Glutamatergic neuron (in vitro differentiated cells): ENCODE measurements at regions not wholly inside any gene's neighbourhood (a gene's known extent, or its start where the extent isn't known, plus 50 kb on each side); places are given as distances from the start of the nearest gene placed in this dataset.
"Not testable (repeated sequence)": the region's sequence is repeated elsewhere in the genome, so short reads cannot be mapped to it uniquely, and the experiment has no call there.

Experiments
- DNase-seq: peaks from one replicate; pipeline ENCODE4 v3.0.0; 2022
- H3K27ac Mint-ChIP-seq: one replicate; pipeline ENCODE4 v1.8.0; 2020; ENCODE audit warnings: mild to moderate bottlenecking, mixed read lengths, inconsistent platforms; ENCODE audit not compliant: unreplicated experiment
- H3K27me3 Mint-ChIP-seq: one replicate; pipeline ENCODE4 v1.8.0; 2020; ENCODE audit warnings: mild to moderate bottlenecking, moderate library complexity, mixed read lengths, inconsistent platforms; ENCODE audit not compliant: unreplicated experiment
- H3K36me3 Mint-ChIP-seq: one replicate; pipeline ENCODE4 v1.8.0; 2020; ENCODE audit warnings: mild to moderate bottlenecking, mixed read lengths, inconsistent platforms; ENCODE audit not compliant: unreplicated experiment
- H3K4me1 Mint-ChIP-seq: one replicate; pipeline ENCODE4 v1.8.0; 2020; ENCODE audit warnings: mild to moderate bottlenecking, low read depth, mixed read lengths, inconsistent platforms; ENCODE audit not compliant: unreplicated experiment
- H3K4me3 Mint-ChIP-seq: one replicate; pipeline ENCODE4 v1.8.0; 2020; ENCODE audit warnings: mild to moderate bottlenecking, mixed read lengths, inconsistent platforms; ENCODE audit not compliant: unreplicated experiment
- H3K9me3 Mint-ChIP-seq: one replicate; pipeline ENCODE4 v1.8.0; 2020; ENCODE audit warnings: mild to moderate bottlenecking, moderate library complexity, mixed read lengths, inconsistent platforms; ENCODE audit not compliant: unreplicated experiment
- CTCF ChIP-seq: fragments of 200-600 bp; sonication (generic); IDR thresholded peaks from one replicate; pipeline ENCODE4 v1.5.0; 2021; ENCODE audit not compliant: partially characterized antibody, unreplicated experiment

DNA sequence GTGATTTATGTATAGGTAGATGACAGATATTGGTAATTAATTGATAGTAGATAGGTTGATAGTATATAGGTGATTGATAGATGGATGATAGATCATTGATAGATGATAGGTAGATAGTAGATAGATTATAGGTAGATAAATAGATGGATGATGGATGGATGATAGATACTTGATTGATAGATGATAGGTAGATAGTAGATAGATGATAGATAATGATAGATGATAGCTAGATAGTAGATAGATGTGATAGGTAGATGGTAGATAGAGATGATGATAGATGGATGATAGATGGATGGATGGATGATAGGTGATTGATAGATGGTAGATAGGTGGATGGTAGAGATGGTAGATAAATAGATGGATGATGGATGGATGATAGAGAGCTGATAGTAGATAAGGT, 62.0 kb upstream of the SAMD11 start:
- peaks cover 10% of the 10 kb centered on the region for H3K27me3 Mint-ChIP-seq
- H3K36me3 Mint-ChIP-seq, result no peaks in the 10 kb centered on the region
- no peak overlapping the region for H3K4me3 Mint-ChIP-seq
- no peak overlapping the region for H3K27ac Mint-ChIP-seq
- TF ChIP-seq CTCF, result no peak
- no peaks in the 10 kb centered on the region for H3K9me3 Mint-ChIP-seq
- no peak for DNase-seq
- peaks cover 5% of the 10 kb centered on the region for H3K4me1 Mint-ChIP-seq

GRCh38 chr1:862601-863000, 61.1 kb upstream of the SAMD11 start:
- not testable (repeated sequence) for H3K4me3 Mint-ChIP-seq, H3K27me3 Mint-ChIP-seq, H3K36me3 Mint-ChIP-seq, H3K27ac Mint-ChIP-seq, DNase-seq, H3K9me3 Mint-ChIP-seq, H3K4me1 Mint-ChIP-seq

- not testable (repeated sequence) for H3K9me3 Mint-ChIP-seq, DNase-seq, H3K4me3 Mint-ChIP-seq, H3K4me1 Mint-ChIP-seq, H3K27me3 Mint-ChIP-seq, H3K27ac Mint-ChIP-seq, H3K36me3 Mint-ChIP-seq
These were observed 58.1 kb upstream of the SAMD11 start for GRCh38 chr1:865633-866032.

- Mint-ChIP-seq H3K27me3 (peaks cover 10% of the 10 kb centered on the region), H3K4me1 (no peaks in the 10 kb centered on the region), H3K9me3 (no peaks in the 10 kb centered on the region), H3K27ac (no peak overlapping the region), H3K36me3 (no peaks in the 10 kb centered on the region), H3K4me3 (no peak overlapping the region)
- DNase-seq, result no peak
- no peak for TF ChIP-seq CTCF
These were observed 57.6 kb upstream of the SAMD11 start for GRCh38 chr1:866095-866494.

- DNase-seq, H3K4me3 Mint-ChIP-seq, H3K9me3 Mint-ChIP-seq, H3K36me3 Mint-ChIP-seq, H3K27me3 Mint-ChIP-seq, H3K4me1 Mint-ChIP-seq, H3K27ac Mint-ChIP-seq: not testable (repeated sequence)
These were observed 57.0 kb upstream of the SAMD11 start for GRCh38 chr1:866631-867299.

DNA sequence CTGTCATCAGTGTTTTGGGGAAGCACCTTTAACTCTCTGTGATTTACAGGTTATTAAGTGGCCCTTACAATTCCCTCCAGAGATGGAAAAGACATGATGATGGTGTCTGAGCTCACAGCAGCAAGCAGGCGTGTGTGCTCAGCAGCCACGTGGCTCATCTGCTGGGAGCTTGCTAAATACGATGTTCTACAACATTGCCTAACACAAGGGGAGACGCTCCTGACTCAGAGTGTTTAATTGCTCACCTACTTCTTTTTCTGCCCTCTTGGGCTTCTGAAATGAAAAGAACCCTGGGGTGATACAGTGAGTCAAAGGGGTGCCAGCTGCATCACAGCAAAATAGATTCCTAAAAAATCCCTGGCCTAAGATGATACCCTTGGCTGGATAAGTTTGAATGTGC, 56.2 kb upstream of the SAMD11 start:
- H3K4me1 Mint-ChIP-seq, DNase-seq, H3K36me3 Mint-ChIP-seq, H3K9me3 Mint-ChIP-seq, H3K27me3 Mint-ChIP-seq, H3K4me3 Mint-ChIP-seq, H3K27ac Mint-ChIP-seq: not testable (repeated sequence)

DNA sequence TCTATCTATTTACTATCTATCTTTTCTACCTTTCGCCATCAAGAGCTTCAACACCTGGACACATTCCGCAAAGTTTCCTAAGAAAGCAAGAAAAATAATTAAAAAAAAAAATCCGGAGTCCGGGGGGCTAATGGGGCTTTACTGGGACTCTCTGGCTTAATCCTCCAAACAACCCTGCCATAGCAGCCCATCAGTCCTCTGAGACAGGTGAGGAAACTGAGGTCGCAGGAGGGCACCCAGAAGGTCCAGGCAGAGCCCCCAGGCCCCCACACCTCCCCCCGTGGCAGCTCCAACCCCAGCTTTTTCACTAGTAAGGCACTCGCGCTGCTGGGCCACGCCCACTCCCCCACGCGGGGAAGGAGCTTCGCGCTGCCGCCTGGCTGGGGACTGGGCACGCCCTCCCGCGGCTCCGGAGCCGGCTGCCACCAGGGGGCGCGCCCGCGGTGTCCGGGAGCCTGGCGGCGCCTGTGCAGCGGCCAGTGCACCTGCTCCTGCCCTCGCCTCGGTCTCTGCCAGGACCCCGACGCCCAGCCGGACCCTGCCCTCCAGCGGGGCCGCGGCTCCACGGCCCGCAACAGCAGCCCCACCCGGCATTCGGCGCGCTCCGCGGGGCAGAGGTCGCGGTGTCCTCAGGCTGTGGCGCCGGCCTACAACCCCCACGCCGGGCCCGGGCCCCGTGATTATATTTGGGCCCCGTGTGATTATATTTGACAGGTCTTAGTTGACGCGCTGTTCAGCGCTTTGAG, 54.1 kb upstream of the SAMD11 start:
- H3K27me3 Mint-ChIP-seq, result peaks cover 6% of the 10 kb centered on the region
- no peaks in the 10 kb centered on the region for H3K9me3 Mint-ChIP-seq
- H3K4me1 Mint-ChIP-seq, result no peaks in the 10 kb centered on the region
- no peak overlapping the region for H3K27ac Mint-ChIP-seq
- peak; percentile 94 for TF ChIP-seq CTCF
- H3K36me3 Mint-ChIP-seq, result no peaks in the 10 kb centered on the region
- peak; percentile 83 for DNase-seq
- peak overlapping the region; percentile 67 for H3K4me3 Mint-ChIP-seq
